HPDE6-E6E7 (cell line): ENCODE measurements at regions not wholly inside any gene's neighbourhood (a gene's known extent, or its start where the extent isn't known, plus 50 kb on each side); places are given as distances from the start of the nearest gene placed in this dataset.

Experiments used
- DNase-seq: peaks from one replicate; pipeline ENCODE4 v3.0.0; 2011; ENCODE audit warnings: missing footprints; ENCODE audit errors: extremely low spot score

GRCh38 chr18:43482136-43482535, 204.8 kb upstream of the SYT4 start:
- DNase-seq, result no peak

- no peak for DNase-seq
Measured at GRCh38 chr18:43482600-43482999, 205.3 kb upstream of the SYT4 start.

GRCh38 chr18:43484710-43485109, 207.4 kb upstream of the SYT4 start:
- DNase-seq, result no peak

GRCh38 chr18:43485545-43485963, 208.3 kb upstream of the SYT4 start:
- DNase-seq, result no peak

- DNase-seq, result no peak
Measured at GRCh38 chr18:43486462-43486861, 209.2 kb upstream of the SYT4 start.

GRCh38 chr18:43501099-43501498, 223.8 kb upstream of the SYT4 start:
- no peak for DNase-seq

GRCh38 chr18:43506935-43507334, 229.6 kb upstream of the SYT4 start:
- no peak for DNase-seq

- no peak for DNase-seq
Measured at GRCh38 chr18:43507842-43508481, 230.7 kb upstream of the SYT4 start.

- DNase-seq, result no peak
Measured at GRCh38 chr18:43514747-43515146, 237.5 kb upstream of the SYT4 start.

- DNase-seq, result no peak
Measured at GRCh38 chr18:43515481-43515880, 238.2 kb upstream of the SYT4 start.

GRCh38 chr18:43524260-43524659, 247.0 kb upstream of the SYT4 start:
- DNase-seq, result no peak

GRCh38 chr18:43525169-43525568, 247.9 kb upstream of the SYT4 start:
- DNase-seq, result no peak

GRCh38 chr18:43526426-43527145, 249.3 kb upstream of the SYT4 start:
- no peak for DNase-seq

- no peak for DNase-seq
Measured at GRCh38 chr18:43531438-43531837, 254.1 kb upstream of the SYT4 start.

GRCh38 chr18:43533371-43533770, 256.1 kb upstream of the SYT4 start:
- DNase-seq, result no peak

- no peak for DNase-seq
Measured at GRCh38 chr18:43534511-43534910, 257.2 kb upstream of the SYT4 start.

- no peak for DNase-seq
Measured at GRCh38 chr18:43539862-43540261, 262.6 kb upstream of the SYT4 start.

- DNase-seq, result no peak
Measured at GRCh38 chr18:43542016-43542415, 264.7 kb upstream of the SYT4 start.

GRCh38 chr18:43543236-43543635, 265.9 kb upstream of the SYT4 start:
- no peak for DNase-seq

GRCh38 chr18:43547456-43547855, 270.2 kb upstream of the SYT4 start:
- DNase-seq, result no peak

- no peak for DNase-seq
Measured at GRCh38 chr18:43559507-43559906, 282.2 kb upstream of the SYT4 start.

GRCh38 chr18:43563780-43564179, 286.5 kb upstream of the SYT4 start:
- peak; percentile 23 for DNase-seq

- DNase-seq, result no peak
Measured at GRCh38 chr18:43570593-43570992, 293.3 kb upstream of the SYT4 start.
